Urinary bladder (tissue), 3 donors: ENCODE measurements at regions not wholly inside any gene's neighbourhood (a gene's known extent, or its start where the extent isn't known, plus 50 kb on each side); places are given as distances from the start of the nearest gene placed in this dataset.

Experiments used
- DNase-seq: peaks from one replicate; pipeline ENCODE4 v3.0.0-alpha.2; 2015; ENCODE audit errors: extremely low spot score
- H3K27ac ChIP-seq: one replicate; pipeline ENCODE4 v1.5.1; 2013; ENCODE audit warnings: low read depth, mild to moderate bottlenecking, moderate library complexity
- H3K36me3 ChIP-seq: one replicate; pipeline ENCODE4 v1.6.1; 2013; ENCODE audit warnings: mild to moderate bottlenecking, moderate library complexity; ENCODE audit not compliant: insufficient read depth
- H3K4me1 ChIP-seq: one replicate; pipeline ENCODE4 v1.6.1; 2013; ENCODE audit warnings: mild to moderate bottlenecking, moderate library complexity; ENCODE audit not compliant: insufficient read depth
- H3K4me3 ChIP-seq: one replicate; pipeline ENCODE4 v1.5.1; 2013; ENCODE audit warnings: low read depth, low read length
- WGBS: extraction: QIAGEN DNeasy Blood & Tissue Kit; methylation state at CpG from one replicate; pipeline ENCODE4 v1.1.7; 2013; 5-methylcytosine and 5-hydroxymethylcytosine counted together
- donor health status: healthy with polysubstance abuse.
- donor health status: healthy.

DNA sequence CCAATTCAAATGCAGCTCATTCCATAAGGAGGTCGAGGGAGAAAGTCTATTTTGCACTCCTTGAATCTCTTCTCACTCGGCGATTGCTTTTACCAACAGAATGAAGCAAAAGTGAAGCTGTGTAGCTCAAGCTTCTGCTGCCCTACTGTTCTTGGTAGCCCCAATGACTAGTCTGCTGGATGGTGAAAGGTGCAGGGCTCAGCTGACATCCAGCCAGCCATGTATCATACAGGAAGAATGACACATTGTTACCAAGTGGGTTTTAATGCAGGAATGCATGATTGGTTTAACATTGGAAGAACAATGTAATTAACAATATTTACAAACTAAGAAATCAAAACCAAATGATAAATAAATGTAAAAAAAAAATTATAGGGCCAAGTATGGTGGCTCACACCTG is 286.2 kb upstream of the HSFY2 start:
- no peak overlapping the region for H3K4me3 ChIP-seq
- H3K27ac ChIP-seq, result no peak overlapping the region
- WGBS, result 89% methylated on average over 3 of the region's 3 CpGs
- no peak for DNase-seq
- H3K4me1 ChIP-seq, result no peaks in the 10 kb centered on the region
- no peaks in the 10 kb centered on the region for H3K36me3 ChIP-seq

DNA sequence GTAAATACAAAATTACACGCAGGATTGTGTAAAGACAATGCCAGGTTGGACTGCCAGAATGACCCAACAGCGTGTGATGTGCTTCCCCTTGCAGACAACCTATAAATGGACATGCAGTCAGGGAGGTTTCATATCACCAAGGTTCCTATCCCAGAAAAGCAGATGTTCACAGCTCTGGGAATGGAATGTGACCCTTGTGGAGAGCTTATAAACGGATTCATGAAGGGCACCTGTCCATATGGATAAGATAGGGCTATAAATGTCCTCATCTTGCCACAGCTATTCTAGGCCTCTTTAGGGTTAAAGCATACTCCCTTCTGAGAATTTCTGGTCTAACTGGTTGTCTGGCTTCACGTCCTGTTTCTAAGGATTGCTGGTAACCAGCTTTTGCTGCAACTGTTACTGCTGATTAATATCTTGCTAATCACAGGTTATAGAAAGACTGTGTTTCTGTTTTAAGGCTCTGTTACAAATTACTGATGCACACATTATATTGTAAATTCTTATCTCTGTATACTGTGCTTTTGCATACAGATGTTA is 285.4 kb upstream of the HSFY2 start:
- Histone ChIP-seq H3K27ac (no peak overlapping the region), H3K4me3 (no peak overlapping the region), H3K4me1 (no peaks in the 10 kb centered on the region), H3K36me3 (no peaks in the 10 kb centered on the region)
- WGBS, result 68% methylated on average over 4 of the region's 4 CpGs
- DNase-seq, result no peak

DNA sequence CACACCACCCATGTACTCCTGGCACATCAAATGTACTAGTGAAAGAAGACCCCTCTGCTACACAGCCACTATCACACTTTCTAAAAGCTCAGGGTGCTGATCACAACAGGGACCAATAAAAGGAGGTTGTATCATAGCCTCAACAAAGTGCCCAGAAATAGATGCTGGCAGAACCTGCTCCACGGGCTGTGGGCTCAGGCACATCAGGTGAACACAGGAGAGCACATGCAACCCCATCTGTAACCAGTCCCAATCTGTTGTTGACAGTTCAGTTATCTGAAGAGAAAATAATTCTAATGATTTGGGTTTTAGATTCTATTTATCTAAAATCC is 282.6 kb upstream of the HSFY2 start:
- Histone ChIP-seq H3K36me3 (no peaks in the 10 kb centered on the region), H3K4me1 (no peaks in the 10 kb centered on the region), H3K27ac (no peak overlapping the region), H3K4me3 (no peak overlapping the region)
- WGBS, result 79% methylated on average over 1 of the region's 1 CpG
- no peak for DNase-seq

DNA sequence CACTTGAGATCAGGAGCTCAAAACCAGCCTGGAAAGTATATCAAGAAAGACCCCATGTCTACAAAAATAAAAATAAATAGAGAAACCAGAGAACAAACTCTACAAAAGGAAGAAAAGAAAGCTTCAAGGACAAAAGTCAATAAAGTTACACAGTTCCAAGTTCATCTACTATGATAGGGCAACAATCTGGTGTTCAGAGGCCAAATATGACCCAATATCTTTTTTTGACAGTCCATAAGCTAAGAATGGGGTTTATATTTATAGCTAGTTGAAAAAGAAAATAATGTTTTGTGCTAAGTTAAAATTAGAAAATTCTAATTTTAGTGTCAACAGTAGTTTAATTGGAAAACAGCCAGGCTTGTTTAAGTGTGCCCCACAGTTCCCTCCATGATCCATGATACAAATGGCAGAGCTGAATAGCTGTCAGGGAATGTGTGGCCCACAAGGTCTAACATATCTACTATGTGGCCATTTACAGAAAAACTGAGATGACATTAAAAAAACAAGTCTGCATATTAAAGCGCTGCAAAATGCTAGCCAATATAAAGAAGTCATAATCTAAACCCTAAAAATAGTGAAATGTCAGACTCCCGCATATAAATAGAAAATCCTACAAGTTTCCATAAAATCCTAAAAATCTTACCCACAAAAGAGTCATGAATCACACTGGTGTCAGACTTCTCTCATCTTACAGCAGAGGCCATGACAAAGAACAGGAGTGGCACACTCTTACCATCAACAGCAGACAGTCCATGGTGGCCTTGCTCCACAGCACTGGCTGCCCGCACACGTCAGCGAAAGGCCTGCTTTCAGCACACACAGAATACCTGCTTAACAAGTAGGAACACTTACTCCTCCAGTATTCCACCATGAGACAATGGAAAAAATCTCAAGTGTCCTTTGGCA is 281.9 kb upstream of the HSFY2 start:
- no peak for DNase-seq
- 93% methylated on average over 5 of the region's 5 CpGs for whole genome bisulfite sequencing
- Histone ChIP-seq H3K4me1 (no peaks in the 10 kb centered on the region), H3K4me3 (no peak overlapping the region), H3K36me3 (no peaks in the 10 kb centered on the region), H3K27ac (no peak overlapping the region)

DNA sequence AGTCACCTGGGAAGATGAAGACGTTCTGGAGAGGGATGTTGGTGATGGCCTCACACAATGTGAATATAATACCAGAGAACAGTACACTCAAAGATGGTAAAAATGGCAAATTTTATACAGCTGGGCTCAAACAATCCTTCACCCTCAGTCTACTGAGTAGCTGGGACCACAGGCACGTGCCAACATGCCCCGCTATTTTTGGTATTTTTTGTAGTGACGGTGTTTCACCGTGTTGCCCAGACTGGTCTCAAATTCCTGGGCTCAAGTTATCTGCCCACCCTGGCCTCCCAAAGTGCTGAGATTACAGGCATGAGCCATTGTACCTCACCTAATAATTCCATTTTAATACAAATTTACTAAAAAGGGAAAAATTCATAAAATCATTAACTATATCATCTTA is 280.3 kb upstream of the HSFY2 start:
- WGBS, result 75% methylated on average over 5 of the region's 5 CpGs
- DNase-seq, result no peak
- no peak overlapping the region for H3K4me3 ChIP-seq
- no peak overlapping the region for H3K27ac ChIP-seq
- no peaks in the 10 kb centered on the region for H3K36me3 ChIP-seq
- no peaks in the 10 kb centered on the region for H3K4me1 ChIP-seq

DNA sequence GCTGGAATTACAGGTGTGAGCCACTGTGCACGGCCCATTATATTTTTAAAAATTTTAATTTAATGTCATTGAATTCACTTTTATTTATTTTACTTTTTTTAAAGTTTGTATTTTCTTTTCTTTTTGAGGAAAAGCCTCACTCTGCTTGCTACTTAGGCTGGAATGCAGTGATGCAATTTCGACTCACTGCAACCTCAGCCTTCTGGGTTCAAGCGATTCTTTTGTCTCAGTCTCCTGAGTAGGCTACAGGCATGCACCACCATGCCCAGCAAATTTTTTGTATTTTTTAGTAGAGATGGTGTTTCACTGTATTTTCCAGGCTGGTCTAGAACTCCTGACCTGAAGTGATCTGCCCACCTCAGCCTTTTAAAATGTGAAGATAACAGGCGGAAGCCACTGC is 277.5 kb upstream of the HSFY2 start:
- no peak overlapping the region for H3K4me3 ChIP-seq
- DNase-seq, result no peak
- WGBS, result 95% methylated on average over 4 of the region's 4 CpGs

DNA sequence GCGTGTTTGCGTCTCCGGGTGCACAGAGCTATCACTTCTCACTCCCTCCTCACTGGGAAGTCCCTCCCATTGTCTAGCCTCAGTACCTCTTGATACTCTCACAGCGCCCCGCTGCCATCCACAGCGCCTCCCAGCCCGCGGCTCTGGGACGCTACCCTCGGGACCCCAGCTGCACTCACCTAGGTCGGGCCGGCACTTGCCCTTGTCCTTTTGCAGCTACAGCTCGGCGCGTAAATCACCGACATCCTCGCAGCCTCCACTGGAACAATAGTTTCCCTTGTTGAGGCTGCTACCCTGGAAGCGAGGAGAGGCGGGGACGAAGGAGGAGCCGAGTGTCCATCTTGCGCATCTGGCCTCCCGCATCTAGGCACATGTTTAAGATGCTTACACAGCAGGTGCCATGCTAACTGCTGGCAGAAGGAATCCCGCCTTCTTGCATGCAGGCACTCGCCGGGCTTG is 269.5 kb upstream of the HSFY2 start:
- no peak for DNase-seq
- Histone ChIP-seq H3K27ac (no peak overlapping the region), H3K4me3 (no peak overlapping the region), H3K4me1 (no peaks in the 10 kb centered on the region), H3K36me3 (no peaks in the 10 kb centered on the region)
- WGBS, result 88% methylated on average over 26 of the region's 26 CpGs

More for the DNA sequence above, 277.5 kb upstream of the HSFY2 start:
- no peaks in the 10 kb centered on the region for H3K36me3 ChIP-seq
- no peak overlapping the region for H3K27ac ChIP-seq
- H3K4me1 ChIP-seq, result no peaks in the 10 kb centered on the region

DNA sequence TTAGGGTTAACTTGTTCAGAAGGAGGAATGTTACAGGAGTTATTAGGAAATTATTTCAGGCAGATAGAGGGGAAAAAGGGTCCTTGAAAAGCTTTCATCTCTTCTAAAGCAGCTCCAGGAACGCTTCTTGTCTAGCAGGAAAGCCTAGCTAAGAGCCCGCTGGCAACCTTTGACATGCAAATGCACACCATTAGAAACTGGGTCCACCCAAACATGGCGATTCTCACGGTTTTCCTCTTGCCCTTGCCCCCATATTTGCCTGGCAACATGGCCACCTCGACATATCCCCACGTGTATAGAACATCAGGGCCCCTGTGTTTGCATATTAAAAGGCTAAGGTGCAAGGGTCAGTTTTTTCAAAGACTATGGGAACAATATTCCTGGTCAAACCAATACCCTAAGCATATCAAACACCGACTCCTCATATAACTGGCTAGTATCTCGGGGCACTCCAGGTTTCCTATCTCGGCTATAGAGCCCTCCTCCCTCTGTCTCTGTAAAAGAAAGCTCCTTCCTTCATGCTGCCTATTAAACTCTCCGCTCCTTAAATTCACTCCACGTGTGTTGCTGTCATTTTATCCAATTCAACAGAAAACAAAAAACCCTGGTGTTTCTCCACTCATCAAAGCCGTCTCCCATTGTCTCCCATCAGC is 268.9 kb upstream of the HSFY2 start:
- WGBS, result 79% methylated on average over 12 of the region's 12 CpGs
- no peak overlapping the region for H3K27ac ChIP-seq
- no peaks in the 10 kb centered on the region for H3K36me3 ChIP-seq
- H3K4me1 ChIP-seq, result no peaks in the 10 kb centered on the region
- H3K4me3 ChIP-seq, result no peak overlapping the region
- DNase-seq, result no peak

DNA sequence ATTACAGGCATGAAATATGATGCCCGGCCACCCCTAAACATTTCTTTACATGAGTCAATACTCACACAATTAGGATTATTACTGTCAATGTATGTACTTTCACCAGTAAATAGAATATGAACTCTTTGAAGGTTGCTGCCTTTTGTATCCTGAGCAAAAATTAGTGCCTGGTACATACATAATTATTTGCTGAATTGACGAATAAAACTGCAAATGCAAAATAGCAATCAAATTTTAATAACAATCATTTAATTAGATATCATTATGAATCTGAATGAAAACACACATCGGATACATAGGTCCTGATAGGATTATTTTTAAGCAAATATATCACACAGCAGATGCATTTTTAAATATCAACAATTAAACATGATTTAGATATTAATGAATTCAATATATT is 253.1 kb upstream of the HSFY2 start:
- H3K27ac ChIP-seq, result no peak overlapping the region

DNA sequence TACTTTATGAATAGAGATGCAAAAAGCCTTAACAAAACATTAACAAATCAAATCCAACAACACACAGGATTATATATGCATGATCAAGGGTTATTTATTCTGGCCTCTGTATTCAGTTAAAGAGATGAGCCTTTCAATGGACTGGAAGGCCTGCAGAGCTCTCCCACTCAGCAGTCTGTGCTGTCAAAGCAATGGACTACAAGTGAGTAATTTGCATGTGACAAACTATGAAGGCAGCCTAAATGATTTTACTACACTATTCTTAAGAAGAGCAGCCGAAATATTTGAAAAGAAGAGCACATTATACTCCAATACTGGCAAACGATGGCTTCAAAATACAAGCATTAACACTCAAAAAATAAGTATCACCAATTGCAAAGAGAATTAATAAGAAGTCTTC is 250.4 kb upstream of the HSFY2 start:
- WGBS, result 64% methylated on average over 2 of the region's 2 CpGs
- H3K4me3 ChIP-seq, result no peak overlapping the region
- no peaks in the 10 kb centered on the region for H3K4me1 ChIP-seq
- no peak overlapping the region for H3K27ac ChIP-seq
- H3K36me3 ChIP-seq, result no peaks in the 10 kb centered on the region
- DNase-seq, result no peak

More for the DNA sequence above, 253.1 kb upstream of the HSFY2 start:
- H3K4me1 ChIP-seq, result no peaks in the 10 kb centered on the region
- DNase-seq, result no peak
- no peaks in the 10 kb centered on the region for H3K36me3 ChIP-seq
- no peak overlapping the region for H3K4me3 ChIP-seq
- 98% methylated on average over 3 of the region's 3 CpGs for WGBS

DNA sequence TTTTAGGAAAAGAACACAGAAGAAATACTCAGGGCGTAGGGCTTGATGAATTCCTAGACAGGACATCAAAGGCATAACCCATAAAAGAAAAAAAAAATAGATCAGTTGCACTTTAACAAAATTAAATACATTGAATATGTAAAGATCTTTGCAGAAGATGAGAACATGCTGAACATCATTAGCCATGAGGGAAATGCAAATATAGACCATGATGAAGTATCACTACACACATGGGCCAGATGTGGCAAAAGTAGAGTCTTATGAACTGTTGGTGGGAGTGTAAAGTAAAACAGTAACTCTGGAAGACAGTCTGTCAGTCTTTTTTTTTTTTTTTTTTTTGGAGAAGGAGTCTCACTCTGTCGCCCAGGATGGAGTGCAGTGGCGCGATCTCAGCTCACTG is 246.7 kb upstream of the HSFY2 start:
- Histone ChIP-seq H3K36me3 (no peaks in the 10 kb centered on the region), H3K4me1 (no peaks in the 10 kb centered on the region), H3K4me3 (no peak overlapping the region), H3K27ac (no peak overlapping the region)
- DNase-seq, result no peak
- 99% methylated on average over 3 of the region's 4 CpGs for WGBS

DNA sequence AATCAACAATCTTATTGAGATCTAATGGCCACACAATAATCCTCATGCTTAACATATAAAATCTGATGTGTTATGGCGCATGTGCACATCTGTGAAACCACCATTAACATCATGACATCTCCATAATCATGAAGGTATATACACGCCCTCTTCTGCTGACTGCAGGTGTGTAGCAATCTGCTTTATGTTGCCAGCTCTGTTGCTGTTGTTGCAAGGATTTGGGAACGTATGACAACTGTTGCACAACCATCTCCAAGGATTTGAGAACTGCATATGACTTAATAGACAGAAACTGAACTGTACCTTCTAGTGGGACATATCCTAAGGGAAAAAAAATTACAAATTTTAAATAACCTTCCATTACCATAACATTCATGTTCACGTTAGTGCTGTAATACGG is 243.5 kb upstream of the HSFY2 start:
- 91% methylated on average over 5 of the region's 5 CpGs for WGBS
- Histone ChIP-seq H3K27ac (no peak overlapping the region), H3K4me1 (no peaks in the 10 kb centered on the region), H3K4me3 (no peak overlapping the region), H3K36me3 (no peaks in the 10 kb centered on the region)
- no peak for DNase-seq

DNA sequence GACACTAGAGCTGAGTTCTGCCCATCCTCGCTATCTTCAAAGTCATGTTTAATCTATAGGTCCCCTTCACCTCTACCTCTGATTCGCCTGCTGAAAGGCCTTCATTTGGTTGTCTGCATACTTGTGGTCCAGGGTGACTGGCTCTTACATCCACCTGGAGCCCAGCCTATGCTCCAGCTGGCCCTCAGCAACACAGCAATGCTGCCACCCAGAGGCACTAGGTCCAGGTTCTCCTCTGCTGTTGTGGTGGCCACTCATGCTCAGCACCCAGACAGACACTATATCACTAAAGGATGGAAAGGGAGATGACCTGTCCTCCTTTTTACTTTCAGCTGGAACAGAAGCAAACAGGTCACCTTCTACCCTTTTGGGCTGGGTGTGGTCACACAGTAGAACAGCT is 242.3 kb upstream of the HSFY2 start:
- Histone ChIP-seq H3K4me1 (no peaks in the 10 kb centered on the region), H3K4me3 (no peak overlapping the region), H3K27ac (no peak overlapping the region), H3K36me3 (no peaks in the 10 kb centered on the region)
- WGBS, result 96% methylated on average over 2 of the region's 2 CpGs
- no peak for DNase-seq

DNA sequence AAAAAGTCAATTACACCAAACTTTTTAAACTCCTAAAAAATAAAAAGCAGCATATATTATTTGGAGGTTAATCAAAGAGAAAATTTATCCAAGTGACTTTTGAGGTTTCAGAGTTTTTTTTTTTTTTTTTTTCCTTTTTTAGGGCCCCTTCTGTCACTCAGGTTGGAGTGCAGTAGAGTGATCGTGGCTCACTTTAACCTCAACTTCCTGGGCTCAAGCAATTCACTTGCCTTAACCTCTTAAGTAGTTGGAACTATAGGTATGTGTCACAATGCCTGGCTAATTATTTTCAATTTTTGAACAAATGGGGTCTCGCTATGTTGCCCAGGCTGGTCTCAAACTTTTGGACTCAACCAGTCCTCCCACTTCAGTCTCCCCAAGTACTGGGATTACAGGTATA is 241.7 kb upstream of the HSFY2 start:
- 91% methylated on average over 2 of the region's 2 CpGs for WGBS
- no peaks in the 10 kb centered on the region for H3K36me3 ChIP-seq
- no peak overlapping the region for H3K27ac ChIP-seq
- DNase-seq, result no peak
- no peak overlapping the region for H3K4me3 ChIP-seq
- no peaks in the 10 kb centered on the region for H3K4me1 ChIP-seq
